ENCODE measurements at regions not wholly inside any gene's neighbourhood (a gene's known extent, or its start where the extent isn't known, plus 50 kb on each side); places are given as distances from the start of the nearest gene placed in this dataset.

- no peak for DNase-seq
Observed at GRCh38 chr18:71707400-71707799, 836.7 kb downstream of the CBLN2 start.

- DNase-seq, result no peak
Observed at GRCh38 chr18:71689416-71690160, 854.6 kb downstream of the CBLN2 start.

- DNase-seq, result no peak
Observed at GRCh38 chr18:71682591-71682990, 861.6 kb downstream of the CBLN2 start.

- DNase-seq, result no peak
Observed at GRCh38 chr18:71678144-71678543, 866.0 kb downstream of the CBLN2 start.

- no peak for DNase-seq
Observed at GRCh38 chr18:71673954-71674353, 870.2 kb downstream of the CBLN2 start.

- no peak for DNase-seq
Observed at GRCh38 chr18:71673498-71673897, 870.6 kb downstream of the CBLN2 start.

GRCh38 chr18:71666481-71666880, 877.7 kb downstream of the CBLN2 start:
- no peak for DNase-seq

GRCh38 chr18:71665131-71665530, 879.0 kb downstream of the CBLN2 start:
- no peak for DNase-seq

- DNase-seq, result no peak
Observed at GRCh38 chr18:71643822-71644221, 900.3 kb downstream of the CBLN2 start.

GRCh38 chr18:71630696-71631095, 913.4 kb downstream of the CBLN2 start:
- no peak for DNase-seq

GRCh38 chr18:71625556-71626090, 918.5 kb downstream of the CBLN2 start:
- DNase-seq, result no peak

- no peak for DNase-seq
Observed at GRCh38 chr18:71598374-71598773, 945.8 kb downstream of the CBLN2 start.

- no peak for DNase-seq
Observed at GRCh38 chr18:71597219-71597618, 946.9 kb downstream of the CBLN2 start.

GRCh38 chr18:71583252-71583651, 960.9 kb downstream of the CBLN2 start:
- no peak for DNase-seq

- DNase-seq, result no peak
Observed at GRCh38 chr18:71554686-71555085, 989.5 kb downstream of the CBLN2 start.

GRCh38 chr18:71541643-71542042, 1002.5 kb downstream of the CBLN2 start:
- no peak for DNase-seq

GRCh38 chr18:71529703-71530303, 1014.3 kb downstream of the CBLN2 start:
- no peak for DNase-seq

GRCh38 chr18:71523483-71524435, 1020.4 kb downstream of the CBLN2 start:
- no peak for DNase-seq

- no peak for DNase-seq
Observed at GRCh38 chr18:71505526-71505925, 1038.6 kb downstream of the CBLN2 start.

GRCh38 chr18:71503222-71503621, 1040.9 kb downstream of the CBLN2 start:
- no peak for DNase-seq

GRCh38 chr18:71485611-71486010, 1058.5 kb downstream of the CBLN2 start:
- no peak for DNase-seq

GRCh38 chr18:71471963-71472725, 1072.0 kb downstream of the CBLN2 start:
- DNase-seq, result no peak
